ENCODE measurements at regions not wholly inside any gene's neighbourhood (a gene's known extent, or its start where the extent isn't known, plus 50 kb on each side); places are given as distances from the start of the nearest gene placed in this dataset.
A peak's percentile ranks its signal among the peaks of the same experiment; 100 is the strongest.

DNA sequence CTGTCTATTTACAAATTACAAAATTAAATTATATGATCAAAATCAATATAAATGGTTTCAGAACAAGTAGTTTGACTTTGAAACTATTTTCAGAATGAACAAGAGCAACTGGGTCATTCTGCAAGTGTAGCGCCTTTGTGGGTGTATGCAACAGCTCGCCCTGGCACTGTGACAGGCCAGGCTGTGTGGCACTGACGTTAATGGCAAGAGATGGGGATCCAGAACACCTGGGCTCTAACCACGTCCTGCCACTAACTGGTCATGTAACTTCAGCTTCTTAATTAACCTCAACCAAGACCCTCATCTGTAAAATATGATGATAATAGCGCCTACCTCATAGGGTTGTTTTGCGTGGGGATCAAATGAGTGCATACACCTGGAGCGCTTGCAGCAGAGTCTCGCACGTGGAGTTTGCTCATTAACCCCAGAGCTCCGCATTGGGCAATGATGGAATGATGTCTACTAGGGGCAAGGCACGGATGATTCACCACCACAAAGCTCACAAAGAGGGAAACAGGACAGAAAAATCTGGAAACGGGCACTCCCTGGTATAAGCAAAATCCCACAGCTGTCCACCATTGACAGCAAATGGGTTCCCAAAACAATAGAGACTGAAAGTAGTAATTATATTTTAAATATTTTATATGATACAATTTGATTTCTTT, 639.4 kb downstream of the SEMA5A start:
- H3K4me3 Mint-ChIP-seq (ENCODE audit: unreplicated experiment): no peak overlapping the region
- ChIA-PET CTCF (no interaction called here), POLR2A (no interaction called here)
- Histone ChIP-seq H3K4me1 (no peaks in the 10 kb centered on the region), H3K9me3 (no peaks in the 10 kb centered on the region), H3K36me3 (ENCODE audit: control insufficient read depth, insufficient read depth, low read length) (no peaks in the 10 kb centered on the region), H3K27me3 (replicated peaks; ENCODE audit: control insufficient read depth, insufficient read depth, low read length) (no peaks in the 10 kb centered on the region), H3K4me3 (ENCODE audit: low read depth, low read length) (no peak overlapping the region)
- no peaks in the 10 kb centered on the region for H3K4me1 Mint-ChIP-seq (ENCODE audit: low read depth, unreplicated experiment)
- no peak overlapping the region for H3K27ac Mint-ChIP-seq (ENCODE audit: unreplicated experiment)
- no peaks in the 10 kb centered on the region for H3K36me3 Mint-ChIP-seq (ENCODE audit: insufficient read depth, unreplicated experiment)
- TF ChIP-seq, protein P1, sequence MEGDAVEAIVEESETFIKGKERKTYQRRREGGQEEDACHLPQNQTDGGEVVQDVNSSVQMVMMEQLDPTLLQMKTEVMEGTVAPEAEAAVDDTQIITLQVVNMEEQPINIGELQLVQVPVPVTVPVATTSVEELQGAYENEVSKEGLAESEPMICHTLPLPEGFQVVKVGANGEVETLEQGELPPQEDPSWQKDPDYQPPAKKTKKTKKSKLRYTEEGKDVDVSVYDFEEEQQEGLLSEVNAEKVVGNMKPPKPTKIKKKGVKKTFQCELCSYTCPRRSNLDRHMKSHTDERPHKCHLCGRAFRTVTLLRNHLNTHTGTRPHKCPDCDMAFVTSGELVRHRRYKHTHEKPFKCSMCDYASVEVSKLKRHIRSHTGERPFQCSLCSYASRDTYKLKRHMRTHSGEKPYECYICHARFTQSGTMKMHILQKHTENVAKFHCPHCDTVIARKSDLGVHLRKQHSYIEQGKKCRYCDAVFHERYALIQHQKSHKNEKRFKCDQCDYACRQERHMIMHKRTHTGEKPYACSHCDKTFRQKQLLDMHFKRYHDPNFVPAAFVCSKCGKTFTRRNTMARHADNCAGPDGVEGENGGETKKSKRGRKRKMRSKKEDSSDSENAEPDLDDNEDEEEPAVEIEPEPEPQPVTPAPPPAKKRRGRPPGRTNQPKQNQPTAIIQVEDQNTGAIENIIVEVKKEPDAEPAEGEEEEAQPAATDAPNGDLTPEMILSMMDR (IDR thresholded peaks at IDR 0.05; ENCODE audit: insufficient read depth in 1 of 2, low read depth in 1 of 2, low read length in 1 of 2, severe bottlenecking in 1 of 2, unreplicated experiment in 1 of 2): no peak
- H3K27me3 Mint-ChIP-seq (ENCODE audit: insufficient read depth, unreplicated experiment): peaks cover 6% of the 10 kb centered on the region
- no peak for DNase-seq
- no peaks in the 10 kb centered on the region for H3K9me3 Mint-ChIP-seq (ENCODE audit: unreplicated experiment)
- BruUV-seq (replicated peaks): no TSS peak
- intact Hi-C loops (cut with micrococcal nuclease; ENCODE audit: unreplicated experiment): no loop called here

DNA sequence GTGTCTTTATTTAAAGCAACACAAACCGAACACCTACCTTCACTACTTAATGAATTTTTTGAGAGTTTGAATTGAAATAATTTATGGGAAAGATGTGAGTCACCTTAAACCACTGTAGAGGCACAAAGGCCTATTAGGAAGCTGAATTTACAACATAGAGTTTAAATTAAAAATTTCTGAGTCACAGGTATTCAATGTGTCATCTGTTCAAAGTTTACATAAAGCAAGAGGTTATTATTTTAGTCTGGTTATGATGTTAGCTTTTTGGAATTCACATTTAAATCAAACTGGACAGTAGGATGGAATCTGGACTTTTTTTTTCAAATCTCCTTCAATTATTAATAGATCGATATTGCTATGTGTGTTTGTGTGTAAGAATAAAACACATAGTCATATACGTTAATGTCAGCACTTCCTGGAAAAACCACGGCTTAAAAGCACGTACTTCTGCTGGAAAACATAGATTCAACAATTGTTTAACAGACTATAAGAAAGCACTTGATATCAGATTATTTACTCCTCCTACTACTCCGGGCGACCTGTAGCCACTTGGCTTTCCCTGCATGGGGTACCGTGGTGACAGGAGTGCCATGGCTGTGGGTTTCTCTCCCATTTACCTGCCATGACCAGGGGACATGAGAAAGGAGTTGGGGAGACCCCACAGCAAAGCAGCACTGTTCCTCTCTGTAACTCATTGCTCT, 638.6 kb downstream of the SEMA5A start:
- H3K36me3 ChIP-seq (ENCODE audit: control insufficient read depth, insufficient read depth, low read length): no peaks in the 10 kb centered on the region
- Mint-ChIP-seq H3K36me3 (ENCODE audit: insufficient read depth, unreplicated experiment) (no peaks in the 10 kb centered on the region), H3K4me3 (ENCODE audit: unreplicated experiment) (no peak overlapping the region), H3K27ac (ENCODE audit: unreplicated experiment) (no peak overlapping the region), H3K27me3 (ENCODE audit: insufficient read depth, unreplicated experiment) (peaks cover 6% of the 10 kb centered on the region), H3K9me3 (ENCODE audit: unreplicated experiment) (no peaks in the 10 kb centered on the region), H3K4me1 (ENCODE audit: low read depth, unreplicated experiment) (no peaks in the 10 kb centered on the region)
- ChIA-PET POLR2A (no interaction called here), CTCF (interaction anchor here (0.6 to 0.9 kb wide), 2 partner anchors 8 to 980 kb away, joined by 3 to 4 read pairs; no protein-coding TSS in a partner anchor)
- intact Hi-C loops (cut with micrococcal nuclease; ENCODE audit: unreplicated experiment): no loop called here
- H3K4me3 ChIP-seq (ENCODE audit: low read depth, low read length): no peak overlapping the region
- no peaks in the 10 kb centered on the region for H3K27me3 ChIP-seq (replicated peaks; ENCODE audit: control insufficient read depth, insufficient read depth, low read length)
- DNase-seq: no peak
- no TSS peak for BruUV-seq (replicated peaks)
- H3K4me1 ChIP-seq: no peaks in the 10 kb centered on the region
- no peaks in the 10 kb centered on the region for H3K9me3 ChIP-seq
- TF ChIP-seq, protein P1 (IDR thresholded peaks at IDR 0.05; ENCODE audit: insufficient read depth in 1 of 2, low read depth in 1 of 2, low read length in 1 of 2, severe bottlenecking in 1 of 2, unreplicated experiment in 1 of 2): no peak

DNA sequence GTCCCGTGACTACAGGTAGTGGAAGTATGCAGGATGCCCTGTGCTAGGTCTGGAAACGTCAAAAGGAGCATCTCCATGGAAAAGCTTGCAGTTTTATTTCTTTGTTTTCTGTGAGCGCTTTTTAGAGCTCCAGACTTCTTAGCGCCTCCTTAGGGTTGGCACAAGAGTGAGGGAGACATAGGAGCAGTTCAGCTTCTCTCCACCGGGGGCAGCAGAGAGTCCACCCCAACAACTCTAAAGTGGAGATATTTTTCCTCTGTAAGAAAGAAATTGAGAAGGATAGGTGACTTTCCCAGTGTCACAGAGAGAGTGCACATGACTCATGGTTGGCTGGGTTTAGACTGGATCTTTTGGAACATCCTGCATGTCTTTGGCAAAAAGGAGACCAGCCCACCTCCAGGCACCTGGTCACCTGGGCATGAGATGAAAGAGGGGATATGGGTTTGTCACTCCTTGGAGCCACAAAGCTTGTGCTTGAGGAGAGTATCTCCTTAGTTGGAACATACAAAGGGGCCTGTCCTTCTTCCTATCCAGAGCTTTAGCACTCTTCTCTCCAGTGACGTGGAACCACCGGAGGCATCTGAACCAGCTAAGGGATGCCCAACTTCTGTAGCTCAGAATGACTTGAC, 637.7 kb downstream of the SEMA5A start:
- BruUV-seq (replicated peaks): no TSS peak
- ChIA-PET CTCF (interaction anchor here (0.6 to 0.9 kb wide), 2 partner anchors 9 to 980 kb away, joined by 3 to 4 read pairs; no protein-coding TSS in a partner anchor), POLR2A (no interaction called here)
- no peaks in the 10 kb centered on the region for H3K4me1 Mint-ChIP-seq (ENCODE audit: low read depth, unreplicated experiment)
- H3K36me3 ChIP-seq (ENCODE audit: control insufficient read depth, insufficient read depth, low read length): no peaks in the 10 kb centered on the region
- TF ChIP-seq, protein P1 (IDR thresholded peaks at IDR 0.05; ENCODE audit: insufficient read depth in 1 of 2, low read depth in 1 of 2, low read length in 1 of 2, severe bottlenecking in 1 of 2, unreplicated experiment in 1 of 2): peak; percentile 90 to 91
- H3K27ac Mint-ChIP-seq (ENCODE audit: unreplicated experiment): no peak overlapping the region
- no peak overlapping the region for H3K4me3 Mint-ChIP-seq (ENCODE audit: unreplicated experiment)
- no peaks in the 10 kb centered on the region for H3K36me3 Mint-ChIP-seq (ENCODE audit: insufficient read depth, unreplicated experiment)
- peaks cover 6% of the 10 kb centered on the region for H3K27me3 Mint-ChIP-seq (ENCODE audit: insufficient read depth, unreplicated experiment)
- H3K9me3 Mint-ChIP-seq (ENCODE audit: unreplicated experiment): no peaks in the 10 kb centered on the region
- intact Hi-C loops (cut with micrococcal nuclease; ENCODE audit: unreplicated experiment): no loop called here
- H3K4me1 ChIP-seq: no peaks in the 10 kb centered on the region
- no peaks in the 10 kb centered on the region for H3K9me3 ChIP-seq
- peak in 1 of 2 experiments; percentile 57 for DNase-seq
- H3K27me3 ChIP-seq (replicated peaks; ENCODE audit: control insufficient read depth, insufficient read depth, low read length): no peaks in the 10 kb centered on the region
- H3K4me3 ChIP-seq (ENCODE audit: low read depth, low read length): no peak overlapping the region

All from Caco-2 (cell line).